ENCODE measurements at regions not wholly inside any gene's neighbourhood (a gene's known extent, or its start where the extent isn't known, plus 50 kb on each side); places are given as distances from the start of the nearest gene placed in this dataset.
"Not testable (repeated sequence)": the region's sequence is repeated elsewhere in the genome, so short reads cannot be mapped to it uniquely, and the experiment has no call there.

DNA sequence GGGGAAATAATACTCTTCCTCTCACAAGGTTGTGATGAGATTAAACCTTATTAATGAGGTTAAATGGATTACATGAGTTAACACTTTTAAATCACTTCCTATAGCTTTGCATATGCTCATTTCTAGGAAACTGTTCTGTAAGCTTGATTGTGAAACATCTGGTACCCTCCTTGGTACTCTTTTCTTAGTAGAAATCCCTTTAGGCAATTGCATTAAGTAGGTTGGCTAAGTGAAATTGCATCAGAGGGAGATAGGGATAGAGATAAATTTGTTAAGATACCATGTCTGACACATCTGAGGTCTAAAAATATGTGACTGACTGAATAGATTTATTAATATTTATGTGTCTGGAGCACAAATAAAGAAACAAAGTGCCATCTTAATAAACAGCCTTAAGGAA, 275.9 kb upstream of the MAP2 start:
- TF ChIP-seq, protein P1, sequence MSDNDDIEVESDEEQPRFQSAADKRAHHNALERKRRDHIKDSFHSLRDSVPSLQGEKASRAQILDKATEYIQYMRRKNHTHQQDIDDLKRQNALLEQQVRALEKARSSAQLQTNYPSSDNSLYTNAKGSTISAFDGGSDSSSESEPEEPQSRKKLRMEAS (IDR thresholded peaks at IDR 0.05; ENCODE audit: low read depth, low read length) = no peak
- TF ChIP-seq POLR2A (IDR thresholded peaks at IDR 0.05; ENCODE audit: extremely low read depth, insufficient read length) = no peak
- no peak for TF ChIP-seq MYC (IDR thresholded peaks at IDR 0.05; ENCODE audit: low read depth, low read length)
- no peak for TF ChIP-seq CTCF (IDR thresholded peaks at IDR 0.05; ENCODE audit: low read depth, low read length)
- no peak for DNase-seq (ENCODE audit: low read depth)

DNA sequence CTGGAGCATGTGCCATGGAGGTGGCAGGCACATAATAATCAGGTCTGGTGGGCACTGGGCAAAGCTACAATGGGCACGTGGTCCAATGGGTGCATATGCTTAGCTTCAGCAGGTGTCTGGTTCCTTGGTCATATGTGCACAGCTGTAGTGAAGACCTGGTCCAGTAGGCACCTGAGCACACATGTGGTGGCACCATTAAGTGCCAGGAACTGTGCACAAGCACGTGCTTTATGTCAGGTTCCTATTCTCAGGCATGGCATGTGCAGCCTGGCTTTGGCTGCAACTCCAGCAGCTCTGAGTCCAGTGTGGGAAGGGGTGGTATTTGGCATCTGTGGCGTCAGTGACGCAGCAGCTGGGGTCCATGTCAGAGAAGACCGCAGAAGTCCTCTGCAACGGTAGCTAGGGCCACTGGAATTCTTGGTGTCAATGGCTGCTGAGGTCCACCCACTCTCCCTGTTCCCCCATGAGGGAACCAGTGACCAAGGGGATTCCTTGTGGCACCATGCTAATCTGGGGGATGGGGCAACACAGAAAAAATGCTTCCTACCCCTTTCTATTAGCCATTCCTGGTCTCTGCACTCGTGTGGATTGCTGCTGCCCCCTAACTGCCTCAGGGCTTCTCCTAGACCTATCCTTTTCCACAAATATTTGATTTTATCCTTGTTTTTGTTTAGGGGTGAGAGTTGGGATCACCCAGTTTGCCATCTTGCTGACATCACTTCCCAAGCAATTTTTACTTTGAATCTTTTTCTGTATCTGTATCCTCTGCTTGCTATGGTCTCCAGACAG, 262.9 kb upstream of the MAP2 start:
- no peak for DNase-seq (ENCODE audit: low read depth)
- no peak overlapping the region for H3K4me3 ChIP-seq (ENCODE audit: low read depth, low read length)
- no peak for TF ChIP-seq MYC (IDR thresholded peaks at IDR 0.05; ENCODE audit: low read depth, low read length)
- TF ChIP-seq POLR2A (IDR thresholded peaks at IDR 0.05; ENCODE audit: extremely low read depth, insufficient read length) = no peak
- TF ChIP-seq CTCF (IDR thresholded peaks at IDR 0.05; ENCODE audit: low read depth, low read length) = no peak
- TF ChIP-seq, protein P1 (IDR thresholded peaks at IDR 0.05; ENCODE audit: low read depth, low read length) = 0 out of 2 replicates have a peak, but pooled peaks have one; percentile 20

More for the DNA sequence above, 275.9 kb upstream of the MAP2 start:
- no peak overlapping the region for H3K4me3 ChIP-seq (ENCODE audit: low read depth, low read length)

GRCh38 chr2:209162129-209162528, 261.7 kb upstream of the MAP2 start:
- TF ChIP-seq, protein P1 (IDR thresholded peaks at IDR 0.05; ENCODE audit: low read depth, low read length) = no peak
- TF ChIP-seq MYC (IDR thresholded peaks at IDR 0.05; ENCODE audit: low read depth, low read length) (no peak), CTCF (IDR thresholded peaks at IDR 0.05; ENCODE audit: low read depth, low read length) (no peak), POLR2A (IDR thresholded peaks at IDR 0.05; ENCODE audit: extremely low read depth, insufficient read length) (no peak)
- no peak overlapping the region for H3K4me3 ChIP-seq (ENCODE audit: low read depth, low read length)
- no peak for DNase-seq (ENCODE audit: low read depth)

DNA sequence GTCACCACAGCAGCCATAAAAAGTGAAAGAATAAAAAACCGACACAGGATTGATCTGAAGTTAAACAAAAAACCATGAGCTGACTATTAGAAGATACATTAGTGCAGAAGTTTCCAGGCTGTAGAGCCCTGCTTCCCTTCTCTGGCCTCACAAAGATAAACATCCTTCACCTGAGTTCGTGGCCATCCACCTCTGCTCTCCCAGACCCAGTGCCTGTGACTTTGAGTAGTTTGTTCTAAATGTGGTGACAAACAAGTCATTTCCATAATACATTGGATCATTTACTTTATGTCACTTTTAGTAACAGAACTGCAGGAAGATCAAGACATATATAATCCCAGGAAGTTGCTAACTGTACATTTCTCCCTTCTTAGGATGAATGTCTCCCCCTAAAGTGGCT, 241.9 kb upstream of the MAP2 start:
- no peak for TF ChIP-seq POLR2A (IDR thresholded peaks at IDR 0.05; ENCODE audit: extremely low read depth, insufficient read length)
- no peak for TF ChIP-seq MYC (IDR thresholded peaks at IDR 0.05; ENCODE audit: low read depth, low read length)
- no peak for TF ChIP-seq CTCF (IDR thresholded peaks at IDR 0.05; ENCODE audit: low read depth, low read length)
- TF ChIP-seq, protein P1 (IDR thresholded peaks at IDR 0.05; ENCODE audit: low read depth, low read length) = no peak
- no peak for DNase-seq (ENCODE audit: low read depth)
- no peak overlapping the region for H3K4me3 ChIP-seq (ENCODE audit: low read depth, low read length)

GRCh38 chr2:209186886-209187285, 237.0 kb upstream of the MAP2 start:
- not testable (repeated sequence) for DNase-seq (ENCODE audit: low read depth); H3K4me3 ChIP-seq (ENCODE audit: low read depth, low read length)

- TF ChIP-seq MYC (IDR thresholded peaks at IDR 0.05; ENCODE audit: low read depth, low read length) = no peak
- TF ChIP-seq, protein P1 (IDR thresholded peaks at IDR 0.05; ENCODE audit: low read depth, low read length) = no peak
- no peak for TF ChIP-seq POLR2A (IDR thresholded peaks at IDR 0.05; ENCODE audit: extremely low read depth, insufficient read length)
- TF ChIP-seq CTCF (IDR thresholded peaks at IDR 0.05; ENCODE audit: low read depth, low read length) = no peak
- H3K4me3 ChIP-seq (ENCODE audit: low read depth, low read length) = no peak overlapping the region
- no peak for DNase-seq (ENCODE audit: low read depth)
These were observed 234.0 kb upstream of the MAP2 start for GRCh38 chr2:209189893-209190292.

All from NB4 (cell line).